ENCODE measurements at regions not wholly inside any gene's neighbourhood (a gene's known extent, or its start where the extent isn't known, plus 50 kb on each side); places are given as distances from the start of the nearest gene placed in this dataset.

GRCh38 chr12:130043685-130044406 is 118.4 kb upstream of the FZD10 start:
- TF ChIP-seq POLR2AphosphoS5 (IDR thresholded peaks at IDR 0.05) (no peak), CTCF (IDR thresholded peaks at IDR 0.05) (no peak), POLR2A (IDR thresholded peaks at IDR 0.05) (no peak)
